C1 segment of cervical spinal cord (tissue), 14 donors: ENCODE measurements at regions not wholly inside any gene's neighbourhood (a gene's known extent, or its start where the extent isn't known, plus 50 kb on each side); places are given as distances from the start of the nearest gene placed in this dataset.
"Not testable (repeated sequence)": the region's sequence is repeated elsewhere in the genome, so short reads cannot be mapped to it uniquely, and the experiment has no call there.

Experiments used
- DNase-seq, 14 donors: peaks; one replicate each; lab custom pipeline; 2025; lab: John Stamatoyannopoulos, UW

- DNase-seq: no peak
Measured at GRCh38 chr1:100597061-100597741, 59.3 kb downstream of the GPR88 start.

- DNase-seq: no peak
Measured at GRCh38 chr1:100597784-100598183, 59.8 kb downstream of the GPR88 start.

DNA sequence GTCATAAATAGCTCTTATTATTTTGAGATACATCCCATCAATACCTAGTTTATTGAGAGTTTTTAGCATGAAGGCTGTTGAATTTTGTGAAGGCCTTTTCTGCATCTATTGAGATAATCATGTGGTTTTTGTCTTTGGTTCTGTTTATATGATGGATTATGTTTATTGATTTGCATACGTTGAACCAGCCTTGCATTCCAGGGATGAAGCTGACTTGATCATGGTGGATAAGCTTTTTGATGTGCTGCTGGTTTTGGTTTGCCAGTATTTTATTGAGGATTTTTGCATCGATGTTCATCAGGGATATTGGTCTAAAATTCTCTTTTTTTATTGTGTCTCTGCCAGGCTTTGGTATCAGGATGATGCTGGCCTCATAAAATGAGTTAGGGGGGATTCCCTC, 62.4 kb downstream of the GPR88 start:
- DNase-seq: not testable (repeated sequence)

- DNase-seq: not testable (repeated sequence)
Measured at GRCh38 chr1:100602028-100602427, 64.1 kb downstream of the GPR88 start.

GRCh38 chr1:100604372-100604771, 66.4 kb downstream of the GPR88 start:
- DNase-seq: no peak

GRCh38 chr1:100606438-100606837, 68.5 kb downstream of the GPR88 start:
- no peak for DNase-seq

GRCh38 chr1:100607628-100608240, 69.8 kb downstream of the GPR88 start:
- DNase-seq: no peak

- DNase-seq: no peak
Measured at GRCh38 chr1:100609849-100610248, 71.9 kb downstream of the GPR88 start.

DNA sequence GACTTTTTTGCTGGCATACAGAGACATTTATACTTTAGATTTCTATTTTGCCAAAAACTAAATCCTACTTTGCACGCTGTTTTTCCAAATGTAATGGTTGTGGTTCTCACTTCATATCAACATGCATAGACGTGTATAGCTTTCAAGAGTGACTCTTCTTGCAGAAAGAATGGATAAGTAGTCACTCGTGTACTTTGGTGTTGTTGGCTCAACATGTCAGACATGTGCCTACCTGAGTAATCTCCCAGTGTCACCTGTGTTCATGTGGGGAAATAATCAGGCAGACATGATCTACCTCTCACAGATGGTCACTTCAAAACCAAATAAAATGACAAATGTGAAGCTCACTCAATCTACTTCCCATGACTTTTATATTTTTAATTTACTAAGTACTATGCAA, 73.1 kb downstream of the GPR88 start:
- DNase-seq: no peak

GRCh38 chr1:100612540-100612939, 74.6 kb downstream of the GPR88 start:
- no peak for DNase-seq

DNA sequence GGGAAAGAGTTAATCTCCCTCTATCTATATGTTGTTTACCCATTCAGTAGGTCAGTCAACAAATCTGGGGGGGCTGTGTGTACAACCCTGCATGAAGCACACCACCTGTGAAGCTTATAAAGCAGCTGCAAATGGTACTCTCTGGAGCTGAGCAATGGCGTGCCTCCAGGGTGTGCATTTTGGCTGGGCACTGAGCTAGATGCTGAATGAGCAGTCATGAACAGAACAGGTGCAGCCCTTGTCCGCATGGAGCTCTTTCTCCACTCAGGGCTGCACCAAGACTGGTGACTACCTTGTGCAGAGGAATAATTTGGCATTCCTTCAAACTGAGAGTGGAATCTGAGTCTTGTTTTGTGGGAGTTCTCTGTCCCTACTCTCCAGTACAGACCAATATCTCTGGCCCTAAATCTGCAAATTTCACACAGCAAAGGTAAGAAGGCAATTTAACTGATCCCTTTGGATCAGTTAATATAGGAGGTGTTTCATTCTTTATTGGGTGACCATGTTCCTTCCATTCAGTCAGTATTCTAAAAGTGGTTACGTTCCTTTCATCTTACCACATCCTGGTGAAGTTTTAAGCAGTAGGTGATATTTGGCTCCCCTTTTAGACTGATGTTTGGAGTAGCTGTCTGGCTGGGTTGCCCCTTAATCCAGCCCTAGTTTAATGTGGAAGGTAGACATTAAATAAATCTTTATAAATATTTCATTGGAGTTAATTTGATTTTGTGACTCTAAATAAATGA, 76.0 kb downstream of the GPR88 start:
- no peak for DNase-seq

DNA sequence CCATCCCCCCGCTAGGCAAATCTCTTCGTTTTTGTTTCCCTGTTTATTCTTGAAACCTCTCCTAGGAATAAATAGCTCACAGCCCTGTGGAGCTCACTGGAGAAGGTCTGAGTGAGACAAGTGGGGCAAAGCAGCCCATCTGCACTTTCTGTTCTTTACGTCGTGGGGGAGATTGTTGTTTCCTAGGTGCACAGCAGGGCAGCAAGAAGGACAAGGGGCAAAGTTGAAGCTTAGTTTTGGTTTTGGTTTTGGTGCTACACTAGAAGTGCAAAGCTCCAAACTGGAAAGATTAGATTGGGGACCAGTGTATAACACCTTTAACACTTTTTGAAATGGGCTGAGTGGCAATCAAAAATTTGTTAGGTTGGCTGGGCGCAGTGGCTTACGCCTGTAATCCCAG, 76.6 kb downstream of the GPR88 start:
- no peak for DNase-seq

GRCh38 chr1:100615686-100616085, 77.7 kb downstream of the GPR88 start:
- DNase-seq: no peak

GRCh38 chr1:100616121-100616621, 78.2 kb downstream of the GPR88 start:
- no peak for DNase-seq

GRCh38 chr1:100622037-100622436, 84.1 kb downstream of the GPR88 start:
- peak in 8 of 14 donors; percentile 2 to 25 (median 8) for DNase-seq

DNA sequence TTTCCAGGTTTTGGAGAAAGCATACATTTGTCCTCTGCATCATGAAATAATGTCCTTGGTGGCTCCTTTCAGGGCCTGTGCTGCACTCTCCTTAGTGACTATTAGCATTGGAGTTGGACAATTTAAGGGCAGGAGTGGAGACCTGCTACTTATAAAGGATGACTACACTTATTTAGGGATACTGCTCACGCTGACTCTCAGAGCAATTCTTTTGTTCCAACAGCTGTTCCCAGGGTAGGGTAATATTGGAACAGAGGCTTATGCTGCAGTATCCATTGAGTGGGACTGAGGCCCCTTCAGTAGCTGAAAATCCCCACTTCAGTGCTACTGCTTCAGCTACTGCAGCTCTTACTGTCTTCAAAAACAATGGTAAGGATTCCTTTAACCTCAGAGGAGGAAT, 84.6 kb downstream of the GPR88 start:
- DNase-seq: no peak

DNA sequence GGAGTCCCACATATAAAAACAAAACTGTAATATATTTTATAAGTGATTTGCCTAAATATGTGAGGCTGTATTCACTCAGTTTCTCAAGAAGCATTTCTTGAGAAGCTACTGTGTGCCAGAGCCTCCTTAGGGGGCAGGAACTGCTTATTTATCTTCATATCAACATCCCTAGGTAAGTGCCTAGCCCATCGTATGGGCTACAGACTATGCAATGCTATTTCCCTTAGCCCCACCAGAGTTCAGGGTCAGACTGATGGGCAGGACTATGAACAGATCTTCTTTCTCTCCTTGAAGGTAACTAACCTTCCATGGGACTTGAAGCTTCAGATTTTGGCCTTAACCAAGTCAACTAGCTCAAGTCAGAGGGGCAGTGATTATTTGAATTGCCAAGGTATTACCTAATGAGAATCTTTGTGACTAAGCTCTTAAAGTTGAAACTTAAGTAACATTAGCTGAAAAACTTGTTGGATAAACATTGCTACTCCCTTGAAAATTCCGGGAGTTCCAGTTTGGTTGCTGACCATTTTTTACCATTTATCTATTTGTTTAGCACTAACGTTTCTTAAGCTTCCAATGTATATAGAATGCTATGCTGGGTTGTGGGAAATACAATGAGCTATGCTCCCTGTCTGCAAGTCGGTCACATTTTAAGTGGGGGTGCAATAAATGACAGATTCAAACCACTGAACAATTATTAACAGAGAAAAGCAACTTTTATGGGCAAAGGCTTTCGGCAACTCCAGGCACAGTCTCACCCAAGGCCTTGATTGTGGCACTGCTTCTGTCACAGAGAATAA, 85.2 kb downstream of the GPR88 start:
- DNase-seq: no peak

DNA sequence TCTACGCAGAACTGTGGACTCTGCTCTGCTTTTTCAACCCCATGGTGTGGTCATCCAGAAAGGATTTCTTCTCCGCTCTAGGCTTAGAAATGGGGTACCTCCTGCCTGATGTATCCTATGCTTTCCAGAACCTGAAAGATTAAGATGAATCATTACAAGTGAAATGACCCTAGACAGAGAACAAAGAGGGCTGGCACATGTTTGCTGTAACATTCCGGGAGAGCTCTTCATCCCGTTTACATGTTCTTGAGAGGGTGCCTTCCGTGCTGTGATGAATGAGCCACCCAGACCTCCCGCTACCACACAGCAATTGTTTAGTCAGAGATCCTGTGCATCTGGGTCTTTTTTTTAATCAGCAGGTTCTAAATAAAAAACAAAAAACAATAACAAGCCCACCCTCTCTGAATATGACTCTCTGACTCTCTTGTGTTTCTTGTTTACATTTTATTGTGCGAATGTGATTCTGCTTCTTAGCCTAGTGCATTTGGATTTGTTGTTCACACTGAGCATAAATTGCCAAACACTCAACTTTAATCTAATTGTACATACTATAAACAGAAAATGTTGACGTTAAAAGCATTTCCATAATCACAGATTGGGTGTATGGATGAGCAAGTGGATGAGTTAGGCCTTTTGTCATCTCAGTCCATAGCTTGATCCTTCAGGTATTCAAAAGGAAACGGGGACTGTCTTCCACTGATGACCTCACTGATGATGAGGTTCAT, 87.1 kb downstream of the GPR88 start:
- DNase-seq: no peak

GRCh38 chr1:100626397-100626796, 88.5 kb downstream of the GPR88 start:
- DNase-seq: no peak

GRCh38 chr1:100627054-100627716, 89.2 kb downstream of the GPR88 start:
- DNase-seq: no peak

DNA sequence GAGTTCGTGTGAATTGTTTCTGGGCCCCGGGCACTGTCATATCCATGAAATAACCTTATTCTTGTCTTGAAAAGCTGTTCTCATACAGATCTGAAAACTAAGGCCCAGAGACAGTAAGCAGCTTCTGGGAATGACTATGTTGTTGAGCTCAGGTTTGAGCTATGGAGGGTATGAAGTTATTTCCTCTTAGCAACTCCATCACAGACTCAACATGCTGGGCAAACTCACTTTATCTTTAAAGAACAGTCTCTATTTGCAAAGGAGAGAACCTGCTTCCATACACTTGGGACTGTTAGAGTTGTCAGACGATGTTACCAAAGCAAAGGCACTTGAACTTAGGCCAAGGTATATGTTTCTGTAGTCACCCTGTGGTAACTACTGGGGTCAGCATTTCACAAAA, 90.0 kb downstream of the GPR88 start:
- no peak for DNase-seq
